ENCODE measurements at regions not wholly inside any gene's neighbourhood (a gene's known extent, or its start where the extent isn't known, plus 50 kb on each side); places are given as distances from the start of the nearest gene placed in this dataset.

DNA sequence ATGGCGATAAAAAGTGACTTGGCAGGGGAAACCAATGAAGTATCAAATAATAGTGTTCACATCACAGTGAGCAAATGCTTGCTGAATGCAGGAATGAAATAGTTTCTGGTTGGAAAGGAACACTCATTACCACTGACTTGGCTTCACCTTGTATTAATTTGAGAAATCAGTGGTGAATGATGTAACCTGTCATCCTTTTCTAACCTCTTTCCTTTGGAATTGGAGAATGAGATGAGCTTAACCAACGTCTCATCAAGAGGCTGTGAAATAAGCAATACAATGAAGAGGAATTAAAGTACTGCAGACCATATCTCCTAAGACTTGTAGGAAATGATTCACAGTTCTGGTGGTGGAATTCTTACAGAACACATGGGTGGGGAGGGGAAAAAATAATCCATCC lies 192.2 kb downstream of the DMAC1 start (continued):
- TF ChIP-seq, protein P1, sequence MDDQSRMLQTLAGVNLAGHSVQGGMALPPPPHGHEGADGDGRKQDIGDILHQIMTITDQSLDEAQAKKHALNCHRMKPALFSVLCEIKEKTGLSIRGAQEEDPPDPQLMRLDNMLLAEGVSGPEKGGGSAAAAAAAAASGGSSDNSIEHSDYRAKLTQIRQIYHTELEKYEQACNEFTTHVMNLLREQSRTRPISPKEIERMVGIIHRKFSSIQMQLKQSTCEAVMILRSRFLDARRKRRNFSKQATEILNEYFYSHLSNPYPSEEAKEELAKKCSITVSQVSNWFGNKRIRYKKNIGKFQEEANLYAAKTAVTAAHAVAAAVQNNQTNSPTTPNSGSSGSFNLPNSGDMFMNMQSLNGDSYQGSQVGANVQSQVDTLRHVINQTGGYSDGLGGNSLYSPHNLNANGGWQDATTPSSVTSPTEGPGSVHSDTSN (IDR thresholded peaks at IDR 0.05): no peak
- TF ChIP-seq, protein P2, sequence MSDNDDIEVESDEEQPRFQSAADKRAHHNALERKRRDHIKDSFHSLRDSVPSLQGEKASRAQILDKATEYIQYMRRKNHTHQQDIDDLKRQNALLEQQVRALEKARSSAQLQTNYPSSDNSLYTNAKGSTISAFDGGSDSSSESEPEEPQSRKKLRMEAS (IDR thresholded peaks at IDR 0.05; ENCODE audit: low read depth): no peak
- TF ChIP-seq, protein P3, sequence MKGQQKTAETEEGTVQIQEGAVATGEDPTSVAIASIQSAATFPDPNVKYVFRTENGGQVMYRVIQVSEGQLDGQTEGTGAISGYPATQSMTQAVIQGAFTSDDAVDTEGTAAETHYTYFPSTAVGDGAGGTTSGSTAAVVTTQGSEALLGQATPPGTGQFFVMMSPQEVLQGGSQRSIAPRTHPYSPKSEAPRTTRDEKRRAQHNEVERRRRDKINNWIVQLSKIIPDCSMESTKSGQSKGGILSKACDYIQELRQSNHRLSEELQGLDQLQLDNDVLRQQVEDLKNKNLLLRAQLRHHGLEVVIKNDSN (IDR thresholded peaks at IDR 0.05; ENCODE audit: borderline replicate concordance, low read depth): no peak
- TF ChIP-seq NRF1 (IDR thresholded peaks at IDR 0.05; ENCODE audit: low read depth, low read length): no peak

DNA sequence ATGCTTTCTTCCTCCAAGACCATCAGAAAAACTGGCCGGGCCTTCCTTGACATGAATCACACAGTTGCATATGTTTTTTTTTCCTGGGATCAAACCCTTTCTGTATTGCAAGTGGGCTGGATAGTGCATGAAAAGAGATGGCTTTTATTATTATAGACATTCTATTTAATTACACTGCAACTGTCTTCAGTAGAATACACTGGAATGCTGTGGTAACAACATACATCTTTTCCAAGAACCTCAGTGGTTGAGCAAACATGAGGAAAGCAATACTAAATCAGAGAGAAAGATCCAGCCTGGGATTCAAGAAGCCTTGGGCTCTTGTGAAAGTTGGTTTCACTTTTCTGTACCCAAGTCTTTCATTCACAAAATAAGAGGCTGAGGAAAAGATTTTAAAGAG lies 193.0 kb downstream of the DMAC1 start:
- Histone ChIP-seq H3K27ac (ENCODE audit: low read depth in 2 of 2, low read length in 1 of 2) (no peak overlapping the region), H2AFZ (ENCODE audit: low read depth) (no peak overlapping the region), H3K36me3 (replicated peaks in 1 of 2; ENCODE audit: control insufficient read depth in 1 of 2, insufficient read depth in 2 of 2, low read length in 1 of 2) (no peaks in the 10 kb centered on the region), H3K79me2 (ENCODE audit: insufficient read depth) (no peaks in the 10 kb centered on the region), H4K20me1 (ENCODE audit: insufficient read depth) (no peaks in the 10 kb centered on the region), H3K4me2 (no peak overlapping the region), H3K9me3 (no peaks in the 10 kb centered on the region), H3F3A (replicated peaks; ENCODE audit: insufficient read depth) (no peaks in the 10 kb centered on the region), H3K27me3 (ENCODE audit: insufficient read depth) (no peaks in the 10 kb centered on the region), H3K9ac (no peak overlapping the region), H3K4me1 (ENCODE audit: control insufficient read depth in 1 of 2, insufficient read depth in 2 of 2, low read depth in 1 of 2, low read length in 1 of 2) (no peaks in the 10 kb centered on the region), H3K4me3 (ENCODE audit: low read depth in 2 of 2, low read length in 1 of 2) (no peak overlapping the region), H3K9me2 (no peaks in the 10 kb centered on the region)
- POLR2A ChIA-PET: no interaction called here
- TF ChIP-seq MEF2A (IDR thresholded peaks at IDR 0.05; ENCODE audit: borderline replicate concordance, low read depth) (no peak), ELF1 (IDR thresholded peaks at IDR 0.05) (no peak), GATA2 (CRISPR knock-in tag; IDR thresholded peaks at IDR 0.05) (no peak), TAF1 (IDR thresholded peaks at IDR 0.05; ENCODE audit: borderline replicate concordance, low read depth, low read length) (no peak), TEAD4 (IDR thresholded peaks at IDR 0.05; ENCODE audit: borderline replicate concordance, insufficient read depth) (no peak), NFIC (IDR thresholded peaks at IDR 0.05; ENCODE audit: borderline replicate concordance) (no peak), EP300 (IDR thresholded peaks at IDR 0.05; ENCODE audit: borderline replicate concordance in 1 of 2, low read depth in 1 of 2, low read length in 1 of 2) (no peak), YY1 (IDR thresholded peaks at IDR 0.05; ENCODE audit: low read depth) (no peak), POLR2AphosphoS5 (IDR thresholded peaks at IDR 0.05; ENCODE audit: low read depth, low read length) (no peak), MXI1 (IDR thresholded peaks at IDR 0.05; ENCODE audit: low read depth, low read length) (no peak), SMC3 (IDR thresholded peaks at IDR 0.05; ENCODE audit: low read depth, low read length) (no peak), CHD2 (IDR thresholded peaks at IDR 0.05; ENCODE audit: low read length, partially characterized antibody) (no peak)
- TF ChIP-seq, protein P1 (IDR thresholded peaks at IDR 0.05): no peak
- CTCF ChIA-PET: no interaction called here
- 53% methylated on average over 1 of the region's 1 CpG for WGBS (ENCODE audit: low lambda C conversion rate)
- no peak for DNase-seq

Data from SK-N-SH (cell line).